Left lung (tissue), 4 donors: ENCODE measurements at regions not wholly inside any gene's neighbourhood (a gene's known extent, or its start where the extent isn't known, plus 50 kb on each side); places are given as distances from the start of the nearest gene placed in this dataset.
A peak's percentile ranks its signal among the peaks of the same experiment; 100 is the strongest.

Experiments used
- ATAC-seq: fragments of 200-7000 bp; cut with Tn5 transposase; one replicate; pipeline ENCODE4 v1.9.1; 2020; ENCODE audit warnings: moderate library complexity
- DNase-seq, 4 donors: peaks; one replicate each; pipeline ENCODE4 v3.0.0-alpha.2; 2013 to 2020
- H3K27ac ChIP-seq, 2 donors: fragments of 200-600 bp; sonication (generic) in 1 of 2; one replicate each; pipeline versions ENCODE4 v1.5.0 to v1.8.0; 2020 to 2021
- H3K27me3 ChIP-seq, 2 donors: fragments of 200-600 bp; sonication (generic) in 1 of 2; one replicate each; pipeline versions ENCODE4 v1.5.0 to v1.8.0; 2020 to 2021
- H3K36me3 ChIP-seq, 2 donors: fragments of 200-600 bp; sonication (generic) in 1 of 2; one replicate each; pipeline versions ENCODE4 v1.5.0 to v1.8.0; 2020 to 2021
- H3K4me1 ChIP-seq, 2 donors: fragments of 200-600 bp; one replicate each; pipeline ENCODE4 v1.8.0; 2021
- H3K4me3 ChIP-seq, 2 donors: fragments of 200-600 bp; sonication (generic) in 1 of 2; one replicate each; pipeline versions ENCODE4 v1.5.0 to v1.8.0; 2020 to 2021; ENCODE audit warnings: mild to moderate bottlenecking in 1 of 2
- H3K9me3 ChIP-seq, 2 donors: fragments of 200-600 bp; sonication (generic) in 1 of 2; one replicate each; pipeline versions ENCODE4 v1.5.0 to v1.8.0; 2020 to 2021
- CTCF ChIP-seq, 2 donors: fragments of 200-600 bp; sonication (generic) in 1 of 2; IDR thresholded peaks; one replicate each; pipeline versions ENCODE4 v1.5.0 to v1.8.0; 2021; ENCODE audit warnings: antibody characterized with exemption in 2 of 2
- intact Hi-C, 2 donors: fragments of 100-400 bp; cut with DNase I; formaldehyde crosslinking; loops; one replicate each; pipeline versions ENCODE4 v1.11.2 to v1.14.2; 2022
- donor health status: DM: no; HTN: yes; CAD: no.
- donor health status: DM: no; HTN: no; CAD: no.

- H3K27ac ChIP-seq, result no peak overlapping the region
- no peaks in the 10 kb centered on the region for H3K9me3 ChIP-seq
- no peaks in the 10 kb centered on the region for H3K36me3 ChIP-seq
- TF ChIP-seq CTCF (IDR thresholded peaks at IDR 0.05), result no peak
- H3K27me3 ChIP-seq, result no peaks in the 10 kb centered on the region
- H3K4me3 ChIP-seq, result no peak overlapping the region
- ATAC-seq (no peak), DNase-seq (no peak)
- peaks cover 6 to 24% of the 10 kb centered on the region in 2 donors for H3K4me1 ChIP-seq
- intact Hi-C loops, result no loop called here
Measured at GRCh38 chr20:53752971-53753879, 159.6 kb upstream of the ZNF217 start.

- ATAC-seq (no peak), DNase-seq (no peak)
- Histone ChIP-seq H3K27ac (no peak overlapping the region), H3K36me3 (no peaks in the 10 kb centered on the region), H3K9me3 (no peaks in the 10 kb centered on the region), H3K4me1 (peaks cover 6 to 24% of the 10 kb centered on the region in 2 donors), H3K27me3 (no peaks in the 10 kb centered on the region), H3K4me3 (no peak overlapping the region)
- intact Hi-C loops, result no loop called here
- TF ChIP-seq CTCF (IDR thresholded peaks at IDR 0.05), result no peak
Measured at GRCh38 chr20:53752583-53752970, 158.9 kb upstream of the ZNF217 start.

- TF ChIP-seq CTCF (IDR thresholded peaks at IDR 0.05), result no peak
- peak overlapping the region in 1 of 2 donors; percentile 63 for H3K27ac ChIP-seq
- intact Hi-C loops, result no loop called here
- no peak for DNase-seq
- no peaks in the 10 kb centered on the region for H3K9me3 ChIP-seq
- no peak for ATAC-seq
- peaks cover 6 to 24% of the 10 kb centered on the region in 2 donors for H3K4me1 ChIP-seq
- no peaks in the 10 kb centered on the region for H3K36me3 ChIP-seq
- H3K27me3 ChIP-seq, result no peaks in the 10 kb centered on the region
- no peak overlapping the region for H3K4me3 ChIP-seq
Measured at GRCh38 chr20:53751620-53752318, 158.1 kb upstream of the ZNF217 start.

- DNase-seq, result no peak
- no peak for TF ChIP-seq CTCF (IDR thresholded peaks at IDR 0.05)
- Histone ChIP-seq H3K27ac (peak overlapping the region; percentile 44 to 63), H3K36me3 (no peaks in the 10 kb centered on the region), H3K4me3 (no peak overlapping the region), H3K27me3 (no peaks in the 10 kb centered on the region), H3K9me3 (no peaks in the 10 kb centered on the region), H3K4me1 (peaks cover 6 to 24% of the 10 kb centered on the region in 2 donors)
- ATAC-seq, result no peak
- intact Hi-C loops, result no loop called here
Measured at GRCh38 chr20:53750827-53751619, 157.4 kb upstream of the ZNF217 start.
